ENCODE measurements at regions not wholly inside any gene's neighbourhood (a gene's known extent, or its start where the extent isn't known, plus 50 kb on each side); places are given as distances from the start of the nearest gene placed in this dataset.

DNA sequence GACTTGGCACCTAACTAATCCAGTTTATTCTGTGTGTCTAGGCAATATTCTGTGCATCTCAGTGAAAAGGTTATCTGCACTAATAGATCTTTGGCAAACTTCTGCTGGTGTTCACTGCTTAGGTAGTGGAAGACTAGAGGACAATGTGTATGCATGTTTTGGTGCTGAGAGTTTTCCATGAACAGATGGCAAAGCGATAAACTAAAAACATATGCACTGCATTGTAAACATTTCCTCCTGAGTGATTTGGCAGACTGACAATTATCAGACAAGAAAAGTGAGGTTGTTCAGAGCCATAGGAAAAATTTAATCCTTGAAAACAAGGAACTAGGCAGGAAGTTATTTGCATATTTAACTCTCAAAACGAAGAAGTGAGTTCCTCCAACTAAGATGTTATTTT, 400.4 kb downstream of the ATP23 start:
- H3K9me3 Mint-ChIP-seq: no peaks in the 10 kb centered on the region
- H3K27me3 Mint-ChIP-seq: peaks cover 23% of the 10 kb centered on the region
- no peak for DNase-seq
- no peaks in the 10 kb centered on the region for H3K36me3 Mint-ChIP-seq
- no peak overlapping the region for H3K27ac Mint-ChIP-seq
- no peaks in the 10 kb centered on the region for H3K4me1 Mint-ChIP-seq
- no peak overlapping the region for H3K4me3 Mint-ChIP-seq

DNA sequence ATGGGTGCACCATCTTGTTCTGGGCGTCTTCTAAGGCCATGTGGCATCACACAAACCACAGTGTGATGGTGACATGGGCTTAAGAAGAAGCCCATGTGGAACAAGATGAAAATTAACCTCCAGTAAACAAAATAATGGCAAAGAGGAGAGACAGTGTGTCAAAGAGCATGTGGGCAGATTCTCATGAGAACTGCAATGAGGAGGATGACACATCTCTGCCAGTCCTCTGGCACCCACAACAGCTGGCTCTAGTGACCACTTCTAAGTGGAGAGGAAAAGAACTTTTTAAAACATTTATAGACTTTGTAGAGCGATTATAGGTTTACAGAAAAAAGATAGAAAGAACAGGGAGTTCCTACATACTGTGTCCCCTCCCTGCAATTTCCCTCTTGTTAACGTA, 401.4 kb downstream of the ATP23 start:
- H3K27ac Mint-ChIP-seq: no peak overlapping the region
- no peaks in the 10 kb centered on the region for H3K36me3 Mint-ChIP-seq
- no peaks in the 10 kb centered on the region for H3K9me3 Mint-ChIP-seq
- H3K4me1 Mint-ChIP-seq: no peaks in the 10 kb centered on the region
- H3K27me3 Mint-ChIP-seq: peaks cover 20% of the 10 kb centered on the region
- no peak for DNase-seq
- no peak overlapping the region for H3K4me3 Mint-ChIP-seq

DNA sequence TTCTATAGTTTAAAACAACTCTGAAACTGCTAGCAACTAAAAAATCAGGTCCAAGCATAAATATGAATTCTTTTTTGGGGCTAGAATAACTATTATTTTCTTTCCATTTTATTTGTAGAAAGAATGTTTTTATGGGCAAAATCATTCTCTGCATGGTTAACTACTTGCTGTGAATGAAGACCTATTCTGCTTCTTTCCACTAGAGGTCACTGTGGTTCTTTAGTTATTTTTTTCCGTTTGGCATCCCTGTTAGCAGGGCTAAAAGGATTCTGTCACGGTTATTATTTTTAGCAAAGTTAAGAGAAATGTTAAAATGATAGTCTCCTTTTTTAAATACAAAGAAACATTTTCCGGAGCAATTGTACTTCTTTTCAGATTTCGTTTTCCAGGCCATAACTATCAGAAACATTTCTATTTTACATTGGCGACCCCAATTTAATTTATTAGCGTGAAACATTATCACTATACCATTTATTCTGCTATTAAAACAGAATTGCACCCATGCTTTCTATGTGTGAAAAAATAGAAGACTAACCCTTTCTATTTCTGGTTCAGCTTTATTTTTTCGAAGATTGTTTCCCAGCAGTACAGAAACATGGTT, 404.8 kb downstream of the ATP23 start:
- Mint-ChIP-seq H3K9me3 (no peaks in the 10 kb centered on the region), H3K4me3 (no peak overlapping the region), H3K27me3 (peaks cover 14% of the 10 kb centered on the region), H3K27ac (no peak overlapping the region), H3K36me3 (no peaks in the 10 kb centered on the region), H3K4me1 (no peaks in the 10 kb centered on the region)
- no peak for DNase-seq

DNA sequence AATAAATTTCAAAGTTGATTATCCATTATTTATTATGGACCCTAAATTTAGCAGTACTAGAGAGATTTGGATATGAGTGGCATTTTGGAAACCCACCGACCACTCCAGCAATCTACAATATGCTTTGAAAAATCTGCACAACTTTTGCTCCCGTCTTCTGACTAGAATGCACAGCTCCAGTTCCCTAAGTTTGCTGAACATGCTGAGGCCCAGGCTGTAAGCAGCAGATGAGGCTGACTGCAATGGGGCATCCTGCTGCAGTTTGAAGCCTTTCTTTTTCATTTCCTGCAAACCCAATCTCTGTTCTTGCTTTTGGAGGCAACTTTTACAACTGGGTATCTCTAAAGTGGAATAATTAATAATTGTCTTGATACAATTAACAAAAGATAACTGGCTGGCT, 405.8 kb downstream of the ATP23 start:
- H3K4me1 Mint-ChIP-seq: no peaks in the 10 kb centered on the region
- H3K9me3 Mint-ChIP-seq: no peaks in the 10 kb centered on the region
- H3K4me3 Mint-ChIP-seq: no peak overlapping the region
- peaks cover 14% of the 10 kb centered on the region for H3K27me3 Mint-ChIP-seq
- no peak overlapping the region for H3K27ac Mint-ChIP-seq
- DNase-seq: no peak
- H3K36me3 Mint-ChIP-seq: no peaks in the 10 kb centered on the region

DNA sequence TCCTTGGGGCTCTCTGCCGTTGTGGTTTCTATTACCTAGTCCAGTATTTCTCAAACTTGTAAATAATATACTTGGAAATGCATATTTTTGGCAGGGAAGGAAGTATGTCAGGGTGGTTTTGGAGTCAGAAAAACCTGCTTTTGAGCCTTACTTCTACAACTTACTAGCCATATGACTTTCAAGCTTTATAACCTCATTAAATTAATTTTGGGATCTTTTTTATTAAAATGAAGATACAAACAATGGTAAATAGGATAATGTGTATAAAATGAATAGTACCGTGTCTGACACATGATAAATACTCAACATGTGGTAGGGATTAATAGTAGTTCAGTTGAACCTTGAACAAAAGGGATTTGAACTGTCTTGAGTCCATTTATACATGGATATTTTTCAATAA, 406.3 kb downstream of the ATP23 start:
- peaks cover 17% of the 10 kb centered on the region for H3K27me3 Mint-ChIP-seq

DNA sequence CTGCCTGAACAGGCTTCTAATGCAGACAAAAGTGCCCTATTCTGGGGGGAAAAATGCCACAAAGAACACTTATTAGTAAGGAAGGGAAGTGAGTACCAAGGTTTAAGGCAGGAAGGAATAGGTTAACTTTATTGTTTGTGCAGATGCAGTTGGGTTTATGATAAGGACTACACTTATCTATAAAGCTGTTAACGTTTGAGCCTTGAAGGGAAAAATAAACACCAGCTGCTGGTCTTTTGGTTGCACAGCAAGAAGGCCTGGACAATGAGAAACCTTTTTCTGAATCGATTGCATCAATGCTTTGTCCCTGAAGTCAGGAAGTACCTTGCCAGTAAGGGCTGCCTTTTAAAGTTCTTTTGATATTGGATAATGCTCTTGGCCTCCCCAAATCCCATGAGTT, 407.8 kb downstream of the ATP23 start:
- Mint-ChIP-seq H3K27me3 (peaks cover 18% of the 10 kb centered on the region), H3K27ac (no peak overlapping the region), H3K9me3 (no peaks in the 10 kb centered on the region), H3K4me1 (no peaks in the 10 kb centered on the region), H3K4me3 (no peak overlapping the region), H3K36me3 (no peaks in the 10 kb centered on the region)
- DNase-seq: no peak

More for the DNA sequence above, 406.3 kb downstream of the ATP23 start:
- Mint-ChIP-seq H3K4me1 (no peaks in the 10 kb centered on the region), H3K36me3 (no peaks in the 10 kb centered on the region), H3K4me3 (no peak overlapping the region), H3K9me3 (no peaks in the 10 kb centered on the region), H3K27ac (no peak overlapping the region)
- no peak for DNase-seq

DNA sequence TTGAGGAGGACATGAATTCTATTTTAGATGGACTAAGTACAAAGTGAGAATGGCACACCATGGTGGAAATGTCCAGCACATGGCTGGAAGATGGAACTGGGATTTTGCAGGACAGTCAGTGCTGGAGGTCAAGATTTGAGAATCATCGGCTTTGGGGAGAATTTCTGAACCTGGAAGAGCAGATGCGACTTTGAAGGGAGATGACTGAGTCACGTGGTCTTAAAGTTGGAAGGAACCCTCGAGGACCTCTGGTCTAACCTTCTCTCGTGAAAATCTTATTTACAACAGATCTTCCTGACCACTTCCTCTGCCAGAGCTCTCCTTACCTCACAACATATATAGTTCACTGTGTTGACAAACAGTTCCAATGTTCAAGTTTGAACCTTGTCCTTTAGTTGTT, 415.4 kb downstream of the ATP23 start:
- Mint-ChIP-seq H3K9me3 (no peaks in the 10 kb centered on the region), H3K4me3 (no peak overlapping the region), H3K4me1 (no peaks in the 10 kb centered on the region), H3K27me3 (peaks cover 11% of the 10 kb centered on the region), H3K36me3 (no peaks in the 10 kb centered on the region), H3K27ac (no peak overlapping the region)
- no peak for DNase-seq

DNA sequence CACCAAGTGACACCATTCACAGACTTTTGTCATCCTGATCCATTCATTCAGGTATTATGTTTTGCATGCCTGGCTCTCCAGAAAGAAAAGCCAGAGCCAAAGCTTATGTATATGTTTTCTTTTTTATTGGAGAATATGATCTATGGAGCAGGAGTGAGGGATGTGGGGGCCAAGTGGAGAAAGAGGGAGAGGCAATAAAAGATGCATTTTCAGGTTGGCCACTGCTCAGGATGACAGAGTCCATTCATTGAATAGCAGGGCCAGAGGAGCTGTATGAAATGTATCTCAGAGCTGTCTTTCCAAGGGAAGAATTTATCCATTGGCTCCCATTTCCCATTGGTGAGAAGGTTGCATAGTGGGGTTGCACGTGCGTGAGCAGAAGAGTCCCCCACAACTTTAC, 416.1 kb downstream of the ATP23 start:
- Mint-ChIP-seq H3K9me3 (no peaks in the 10 kb centered on the region), H3K27ac (no peak overlapping the region), H3K27me3 (peaks cover 10% of the 10 kb centered on the region), H3K4me1 (no peaks in the 10 kb centered on the region), H3K36me3 (no peaks in the 10 kb centered on the region), H3K4me3 (no peak overlapping the region)
- DNase-seq: no peak

DNA sequence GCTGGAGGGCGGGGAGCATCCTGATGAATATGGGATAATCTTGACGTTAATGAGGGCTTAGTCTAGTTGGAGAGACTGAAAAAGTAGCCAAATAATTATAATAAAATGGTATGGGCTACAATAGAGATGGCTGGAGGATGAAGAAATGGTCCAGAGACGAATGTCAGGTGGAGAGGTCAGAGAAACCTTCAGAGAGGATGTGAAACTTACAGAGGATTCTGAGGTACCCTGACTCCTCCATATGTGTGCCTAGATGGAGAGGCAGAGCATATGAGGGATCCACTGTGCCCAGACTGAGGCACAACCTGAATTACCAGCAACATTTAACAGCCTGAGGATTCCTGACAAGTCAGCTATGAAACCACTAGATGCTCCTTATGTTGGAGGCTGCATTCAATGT, 417.0 kb downstream of the ATP23 start:
- Mint-ChIP-seq H3K27me3 (peaks cover 5% of the 10 kb centered on the region), H3K4me3 (no peak overlapping the region), H3K9me3 (no peaks in the 10 kb centered on the region), H3K36me3 (no peaks in the 10 kb centered on the region), H3K4me1 (no peaks in the 10 kb centered on the region), H3K27ac (no peak overlapping the region)
- no peak for DNase-seq

DNA sequence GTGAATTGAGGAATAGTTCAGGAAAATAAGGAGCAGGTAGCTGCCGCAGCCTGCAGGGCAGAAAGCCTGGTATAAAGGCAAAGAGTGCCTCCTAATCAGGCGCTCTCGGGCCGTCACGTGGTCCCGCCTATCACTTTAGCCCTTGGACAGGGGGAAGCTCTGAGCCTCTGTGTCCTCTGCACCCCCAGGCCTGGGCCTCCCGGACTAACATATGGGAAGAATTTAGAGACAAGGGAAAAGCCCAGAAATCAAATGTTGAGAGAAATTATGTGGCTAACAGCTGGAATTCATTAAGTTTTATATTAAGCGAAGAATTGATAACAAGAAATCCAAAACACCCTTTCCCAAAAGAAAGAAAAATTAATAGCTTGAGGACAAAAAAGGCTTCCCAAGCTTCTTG, 417.7 kb downstream of the ATP23 start:
- Mint-ChIP-seq H3K9me3 (no peaks in the 10 kb centered on the region), H3K27ac (no peak overlapping the region), H3K4me3 (no peak overlapping the region), H3K36me3 (no peaks in the 10 kb centered on the region), H3K4me1 (no peaks in the 10 kb centered on the region), H3K27me3 (peaks cover 4% of the 10 kb centered on the region)
- DNase-seq: no peak

DNA sequence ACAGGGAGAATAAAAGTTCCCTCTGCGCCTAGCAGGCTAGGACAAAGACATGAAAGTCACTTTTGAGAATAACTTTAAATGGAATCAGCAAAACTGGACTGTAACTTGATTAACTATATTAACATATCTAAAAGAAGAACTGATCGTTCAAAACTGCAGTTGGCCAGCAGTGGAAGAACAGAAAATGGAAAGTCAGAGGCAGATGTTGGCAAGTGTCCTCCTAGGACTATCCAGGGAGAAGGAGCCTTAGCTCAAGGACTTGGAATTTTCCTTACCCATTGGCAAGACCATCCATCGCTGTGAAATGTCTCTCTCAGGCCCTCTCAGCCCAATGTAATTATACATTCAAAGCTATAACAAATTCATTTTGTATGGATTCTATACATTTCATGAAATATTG, 419.7 kb downstream of the ATP23 start:
- H3K36me3 Mint-ChIP-seq: no peaks in the 10 kb centered on the region
- no peak for DNase-seq
- no peaks in the 10 kb centered on the region for H3K4me1 Mint-ChIP-seq
- no peaks in the 10 kb centered on the region for H3K9me3 Mint-ChIP-seq
- no peak overlapping the region for H3K27ac Mint-ChIP-seq
- peaks cover 4% of the 10 kb centered on the region for H3K27me3 Mint-ChIP-seq
- no peak overlapping the region for H3K4me3 Mint-ChIP-seq

DNA sequence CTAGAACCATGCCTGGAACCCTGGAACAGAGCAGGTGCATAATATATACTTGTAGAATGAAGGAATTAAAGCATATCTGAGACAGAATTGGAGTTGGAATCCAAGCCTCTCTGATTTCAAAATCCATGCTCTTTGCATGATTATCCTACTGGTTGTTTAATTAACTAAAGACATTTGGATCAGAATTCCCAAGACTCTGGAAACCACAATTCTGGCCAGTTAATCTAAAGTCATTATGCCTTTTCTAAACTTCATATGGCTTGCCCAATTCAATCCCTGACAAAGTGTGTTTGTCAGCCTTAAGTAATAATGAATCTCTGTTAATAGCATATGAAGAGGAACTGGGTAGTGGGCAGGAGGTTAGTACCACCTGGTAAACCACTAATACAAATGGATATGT, 422.6 kb downstream of the ATP23 start:
- DNase-seq: no peak
- Mint-ChIP-seq H3K27ac (no peak overlapping the region), H3K9me3 (no peaks in the 10 kb centered on the region), H3K36me3 (no peaks in the 10 kb centered on the region), H3K4me3 (no peak overlapping the region), H3K27me3 (no peaks in the 10 kb centered on the region), H3K4me1 (no peaks in the 10 kb centered on the region)

DNA sequence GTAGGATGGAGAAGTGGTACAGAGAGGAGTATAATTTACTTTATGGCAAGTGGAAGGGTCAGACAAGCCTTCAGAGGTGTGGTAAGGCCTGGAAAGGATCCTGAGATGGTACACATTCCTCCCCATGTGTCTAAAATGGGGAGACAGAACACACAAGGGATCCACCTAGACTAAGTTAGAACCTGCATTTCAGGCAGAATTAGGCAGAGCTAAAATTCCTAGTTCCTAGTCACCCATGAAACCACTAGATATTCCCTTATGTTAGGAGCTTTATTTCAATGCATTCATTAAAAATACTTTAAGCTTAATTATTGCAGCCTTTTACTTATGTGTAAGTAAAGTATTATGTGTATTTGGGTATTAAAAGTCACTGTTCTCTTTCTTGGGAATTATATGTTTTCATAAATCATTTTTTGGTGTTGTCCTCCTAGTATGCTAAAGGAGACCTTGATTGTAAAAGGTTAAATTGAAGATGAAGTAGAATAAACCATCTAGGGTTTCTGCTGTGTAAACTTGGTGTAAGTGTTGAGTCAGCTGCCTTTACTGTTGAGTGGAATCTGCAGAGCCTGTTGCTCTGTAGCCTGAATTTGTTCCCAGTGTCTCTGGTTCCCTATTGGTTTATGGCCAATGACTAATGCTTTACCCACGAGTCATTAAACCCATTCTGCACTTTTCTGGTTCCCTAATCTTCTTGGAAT, 423.2 kb downstream of the ATP23 start:
- DNase-seq: no peak
- no peak overlapping the region for H3K27ac Mint-ChIP-seq
- H3K4me1 Mint-ChIP-seq: no peaks in the 10 kb centered on the region
- no peaks in the 10 kb centered on the region for H3K36me3 Mint-ChIP-seq
- H3K9me3 Mint-ChIP-seq: no peaks in the 10 kb centered on the region
- H3K4me3 Mint-ChIP-seq: no peak overlapping the region
- no peaks in the 10 kb centered on the region for H3K27me3 Mint-ChIP-seq

DNA sequence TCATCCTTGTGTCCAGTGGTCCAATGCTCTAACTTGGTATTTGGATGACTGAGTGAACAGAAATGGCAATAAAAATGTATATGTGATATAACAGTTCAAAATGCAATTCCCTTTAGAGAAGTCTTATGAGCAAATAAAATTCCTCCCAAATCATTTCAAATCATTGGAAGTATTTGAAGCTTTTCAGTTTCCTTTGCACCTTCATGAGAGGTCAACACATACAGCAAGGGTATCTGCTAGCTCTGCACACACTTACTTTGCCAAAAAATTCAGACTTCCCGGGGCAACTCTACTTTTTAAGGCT, 423.7 kb downstream of the ATP23 start:
- no peak overlapping the region for H3K27ac Mint-ChIP-seq

DNA sequence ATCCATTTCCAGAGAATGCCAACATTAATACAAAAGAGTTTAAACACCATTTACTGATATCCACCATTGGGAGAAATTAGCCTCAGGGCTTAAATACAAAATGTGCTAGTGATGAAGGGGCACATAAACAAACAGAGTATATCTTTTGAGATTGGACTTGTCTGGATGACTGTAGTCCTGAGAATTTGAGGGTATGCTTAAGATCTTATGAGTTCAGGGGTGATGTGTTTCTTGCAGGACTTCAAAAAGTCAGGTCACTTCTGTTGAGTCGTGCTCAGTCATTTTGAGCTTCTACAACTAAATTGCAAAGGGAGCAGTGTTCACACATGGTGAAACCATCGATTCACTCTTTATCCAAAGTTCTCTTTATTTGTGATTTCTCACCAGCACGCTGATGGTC, 425.7 kb downstream of the ATP23 start:
- no peak overlapping the region for H3K4me3 Mint-ChIP-seq
- no peaks in the 10 kb centered on the region for H3K4me1 Mint-ChIP-seq
- H3K27me3 Mint-ChIP-seq: no peaks in the 10 kb centered on the region
- H3K9me3 Mint-ChIP-seq: no peaks in the 10 kb centered on the region
- no peak for DNase-seq
- H3K36me3 Mint-ChIP-seq: no peaks in the 10 kb centered on the region
- no peak overlapping the region for H3K27ac Mint-ChIP-seq

More for the DNA sequence above, 423.7 kb downstream of the ATP23 start:
- Mint-ChIP-seq H3K36me3 (no peaks in the 10 kb centered on the region), H3K4me1 (no peaks in the 10 kb centered on the region), H3K27me3 (no peaks in the 10 kb centered on the region), H3K9me3 (no peaks in the 10 kb centered on the region), H3K4me3 (no peak overlapping the region)
- no peak for DNase-seq

DNA sequence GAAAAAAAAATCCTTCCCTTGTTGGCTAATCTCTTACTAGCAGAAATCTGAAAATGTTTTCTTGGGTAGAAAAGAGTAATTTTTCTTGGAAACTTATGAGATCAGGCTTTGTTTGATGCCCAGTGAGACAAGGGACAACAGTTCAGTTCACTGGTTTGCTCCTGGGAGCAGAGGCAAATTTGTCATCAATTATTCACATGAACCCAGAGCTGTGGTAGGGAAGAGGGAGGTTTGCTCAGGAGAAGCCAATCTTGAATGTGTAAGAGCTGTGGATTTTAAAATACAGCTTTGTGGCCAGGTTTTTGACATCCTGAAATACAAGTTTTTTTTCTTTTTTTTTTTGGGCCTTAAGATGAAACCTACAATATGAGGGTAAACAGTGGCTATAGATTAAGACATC, 426.6 kb downstream of the ATP23 start:
- Mint-ChIP-seq H3K36me3 (no peaks in the 10 kb centered on the region), H3K4me3 (no peak overlapping the region), H3K4me1 (no peaks in the 10 kb centered on the region), H3K27ac (no peak overlapping the region), H3K27me3 (no peaks in the 10 kb centered on the region), H3K9me3 (no peaks in the 10 kb centered on the region)
- DNase-seq: no peak
